ENCODE measurements at regions not wholly inside any gene's neighbourhood (a gene's known extent, or its start where the extent isn't known, plus 50 kb on each side); places are given as distances from the start of the nearest gene placed in this dataset.
"Not testable (repeated sequence)": the region's sequence is repeated elsewhere in the genome, so short reads cannot be mapped to it uniquely, and the experiment has no call there.

DNA sequence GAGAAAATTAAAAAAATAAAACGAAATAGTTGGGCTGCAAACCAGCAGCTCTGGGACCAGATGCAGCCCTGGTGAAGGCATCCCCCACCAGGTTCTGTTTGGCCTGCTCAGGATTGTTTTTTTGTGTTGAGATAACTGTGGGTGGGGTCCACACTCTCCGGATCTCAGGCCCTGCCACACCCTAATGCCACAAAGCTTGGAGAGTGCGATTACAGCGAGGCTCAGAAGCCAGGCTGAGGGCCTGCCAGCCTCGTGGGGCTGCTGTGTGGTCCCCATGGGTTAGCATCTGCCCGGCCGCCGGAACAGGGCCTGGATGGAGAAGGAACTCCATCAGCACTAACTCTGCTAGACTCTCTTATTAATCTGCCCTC is 290.8 kb upstream of the PLGLB2 start:
- not testable (repeated sequence) for DNase-seq (ENCODE audit: low read depth)

GRCh38 chr2:87458938-87459337 is 288.9 kb upstream of the PLGLB2 start:
- not testable (repeated sequence) for DNase-seq (ENCODE audit: low read depth)

DNA sequence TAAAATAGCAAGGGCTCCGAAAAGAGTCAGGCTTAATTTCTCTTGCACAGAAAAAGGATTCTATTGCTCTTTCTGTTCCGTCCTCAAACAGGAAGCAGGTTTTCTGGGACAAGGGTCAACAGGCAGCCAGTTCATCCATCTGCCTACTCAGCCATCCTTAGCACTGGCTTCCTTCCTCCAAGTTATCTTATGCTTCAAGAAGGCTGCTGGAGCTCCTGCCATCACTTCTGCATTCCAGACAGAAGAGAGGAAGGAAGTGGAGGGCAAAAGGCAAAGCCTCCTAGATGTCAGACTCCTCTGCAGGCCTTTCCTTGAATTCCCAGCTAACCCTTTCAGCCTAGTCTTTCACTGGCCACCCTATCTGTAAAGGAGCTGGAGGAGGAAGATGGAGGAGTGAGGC is 287.8 kb upstream of the PLGLB2 start:
- not testable (repeated sequence) for DNase-seq (ENCODE audit: low read depth)

- not testable (repeated sequence) for DNase-seq (ENCODE audit: low read depth)
Observed at GRCh38 chr2:87460662-87461061, 287.2 kb upstream of the PLGLB2 start.

GRCh38 chr2:87461671-87462070 is 286.2 kb upstream of the PLGLB2 start:
- DNase-seq (ENCODE audit: low read depth) = not testable (repeated sequence)

GRCh38 chr2:87464219-87464618 is 283.7 kb upstream of the PLGLB2 start:
- not testable (repeated sequence) for DNase-seq (ENCODE audit: low read depth)

DNA sequence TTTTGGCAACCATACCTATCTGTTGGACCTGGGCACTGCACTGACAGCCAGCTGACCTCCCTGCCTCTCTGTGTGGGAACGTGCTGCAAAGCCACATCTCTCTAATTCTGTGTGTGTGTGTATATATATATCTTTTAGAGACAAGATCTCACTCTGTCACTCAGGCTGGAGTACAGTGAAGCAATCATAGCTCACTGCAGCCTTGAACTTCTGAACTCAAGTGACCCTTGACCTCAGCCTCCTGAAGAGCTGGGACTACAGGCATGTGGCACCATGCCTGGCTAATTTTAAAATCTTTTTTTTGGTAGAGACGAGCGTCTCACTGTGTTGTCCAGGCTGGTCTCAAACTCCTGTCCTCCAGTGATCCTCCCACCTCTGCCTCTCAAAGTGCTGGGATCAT is 282.2 kb upstream of the PLGLB2 start:
- not testable (repeated sequence) for DNase-seq (ENCODE audit: low read depth)

GRCh38 chr2:87466591-87467120 is 281.2 kb upstream of the PLGLB2 start:
- peak; percentile 47 for DNase-seq (ENCODE audit: low read depth)

- not testable (repeated sequence) for DNase-seq (ENCODE audit: low read depth)
Observed at GRCh38 chr2:87468429-87468981, 279.4 kb upstream of the PLGLB2 start.

DNA sequence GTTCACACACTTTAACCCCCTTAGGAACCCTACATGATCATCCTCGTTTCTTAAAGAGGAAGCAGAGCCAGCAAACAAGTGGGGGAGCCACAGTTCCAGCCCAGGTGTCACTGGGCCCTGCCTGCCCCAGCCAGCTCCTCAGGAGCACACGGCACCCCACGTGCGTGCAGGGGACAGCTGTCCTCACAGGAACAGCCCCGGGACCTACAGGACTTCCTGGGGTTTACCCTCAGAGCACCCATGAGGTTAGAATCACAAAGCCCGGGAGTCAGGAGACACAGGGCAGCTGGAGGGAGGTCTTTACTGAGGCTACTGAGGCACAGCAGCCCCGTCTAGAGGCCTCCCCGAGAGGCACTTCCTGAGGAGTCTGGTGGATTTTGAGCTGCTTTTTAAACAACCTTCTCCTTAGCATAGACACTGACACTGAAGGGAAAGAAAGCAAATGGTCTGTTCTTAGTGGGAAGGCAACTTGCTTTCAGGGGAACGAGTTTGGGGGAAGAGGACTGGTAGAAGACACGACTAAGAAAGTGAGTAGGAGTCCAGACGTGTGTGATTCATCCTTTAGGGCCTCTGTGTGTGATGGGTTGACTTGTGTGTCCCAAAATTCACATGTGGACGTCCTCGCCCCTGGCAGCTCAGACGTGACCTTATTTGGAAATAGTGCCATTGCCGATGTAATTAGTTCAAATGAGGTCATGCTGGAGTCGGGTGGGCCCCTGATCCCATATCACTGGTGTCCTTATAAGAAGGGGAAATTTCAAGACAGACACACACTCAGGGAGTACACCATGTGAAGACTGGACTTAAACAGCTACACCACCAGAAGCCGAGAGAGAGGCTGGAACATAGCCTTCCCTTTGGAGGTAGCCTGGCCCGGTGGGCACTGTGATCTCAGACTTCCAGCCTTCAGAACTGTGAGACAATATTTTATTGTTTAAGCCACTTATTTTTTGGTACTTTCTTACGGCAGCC is 278.4 kb upstream of the PLGLB2 start:
- not testable (repeated sequence) for DNase-seq (ENCODE audit: low read depth)

- DNase-seq (ENCODE audit: low read depth) = not testable (repeated sequence)
Observed at GRCh38 chr2:87470381-87471380, 277.2 kb upstream of the PLGLB2 start.

GRCh38 chr2:87471478-87471877 is 276.4 kb upstream of the PLGLB2 start:
- not testable (repeated sequence) for DNase-seq (ENCODE audit: low read depth)

DNA sequence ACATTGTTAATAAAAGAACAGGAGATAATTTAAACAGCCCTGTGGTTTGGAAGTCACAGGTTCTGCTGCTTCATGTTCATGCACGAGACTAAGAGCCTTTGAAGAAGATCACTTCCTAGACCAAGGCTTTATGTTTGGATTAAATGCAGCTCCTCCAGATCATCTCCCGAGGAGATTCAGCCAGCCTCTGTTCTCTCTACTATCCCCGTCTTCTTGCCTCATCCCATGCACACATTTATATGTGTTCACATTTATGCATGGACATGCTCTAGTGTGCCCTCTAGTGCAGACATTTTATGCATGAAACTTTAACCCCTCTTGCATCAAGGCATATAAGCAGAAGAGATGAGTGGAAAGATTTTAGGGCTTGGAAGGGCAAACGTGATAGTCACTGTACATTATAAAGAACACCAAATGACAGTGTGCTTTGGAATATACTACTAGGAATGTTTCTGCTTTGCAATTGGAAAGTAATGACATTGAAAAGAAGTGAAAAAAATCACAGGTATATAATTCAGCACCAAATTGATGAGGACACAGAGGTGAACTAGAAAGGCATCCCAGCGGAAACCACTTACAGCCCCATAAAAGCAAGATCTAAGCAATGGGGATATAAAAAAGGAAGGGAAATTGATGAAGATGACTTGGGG is 271.5 kb upstream of the PLGLB2 start:
- DNase-seq (ENCODE audit: low read depth) = not testable (repeated sequence)

DNA sequence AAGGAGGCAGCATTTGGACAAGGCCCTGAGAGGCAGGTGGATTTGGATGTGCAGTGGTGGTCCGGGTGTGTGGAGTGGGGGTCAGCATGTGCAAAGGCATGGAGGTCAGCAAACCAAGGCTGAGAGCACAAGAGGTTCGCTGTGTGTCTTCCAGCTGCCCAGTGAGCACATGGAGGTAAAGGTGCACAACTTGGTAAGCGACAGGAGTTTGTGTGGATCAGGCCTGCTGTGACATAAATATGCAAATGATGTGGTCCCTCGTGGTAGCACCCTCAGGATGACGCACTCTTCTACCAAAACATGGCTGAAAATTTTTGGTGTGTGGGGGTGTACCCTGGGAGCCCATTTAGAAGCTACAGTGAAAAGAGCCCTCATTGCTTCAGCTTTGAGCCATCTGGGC is 271.0 kb upstream of the PLGLB2 start:
- not testable (repeated sequence) for DNase-seq (ENCODE audit: low read depth)

GRCh38 chr2:87477669-87478428 is 270.0 kb upstream of the PLGLB2 start:
- DNase-seq (ENCODE audit: low read depth) = not testable (repeated sequence)

DNA sequence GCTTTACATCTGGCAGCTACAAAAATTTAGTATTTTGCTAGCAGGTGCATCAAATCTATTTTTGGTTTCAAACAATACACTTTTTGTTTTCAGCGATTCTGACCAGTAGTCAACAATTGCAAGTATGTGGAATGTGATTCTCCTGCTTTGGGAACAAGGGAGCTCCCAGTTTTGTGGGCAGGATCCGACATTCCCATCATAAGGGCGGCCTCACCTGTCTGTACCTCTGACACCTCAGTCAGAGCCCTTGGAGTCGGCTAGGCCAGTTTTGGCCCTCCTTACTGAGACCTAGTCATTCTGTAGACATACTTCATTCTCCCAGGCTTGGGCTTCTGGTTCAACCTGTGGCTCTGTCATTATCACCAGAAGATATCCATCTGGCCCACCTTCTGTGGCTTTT is 269.0 kb upstream of the PLGLB2 start:
- DNase-seq (ENCODE audit: low read depth) = not testable (repeated sequence)

DNA sequence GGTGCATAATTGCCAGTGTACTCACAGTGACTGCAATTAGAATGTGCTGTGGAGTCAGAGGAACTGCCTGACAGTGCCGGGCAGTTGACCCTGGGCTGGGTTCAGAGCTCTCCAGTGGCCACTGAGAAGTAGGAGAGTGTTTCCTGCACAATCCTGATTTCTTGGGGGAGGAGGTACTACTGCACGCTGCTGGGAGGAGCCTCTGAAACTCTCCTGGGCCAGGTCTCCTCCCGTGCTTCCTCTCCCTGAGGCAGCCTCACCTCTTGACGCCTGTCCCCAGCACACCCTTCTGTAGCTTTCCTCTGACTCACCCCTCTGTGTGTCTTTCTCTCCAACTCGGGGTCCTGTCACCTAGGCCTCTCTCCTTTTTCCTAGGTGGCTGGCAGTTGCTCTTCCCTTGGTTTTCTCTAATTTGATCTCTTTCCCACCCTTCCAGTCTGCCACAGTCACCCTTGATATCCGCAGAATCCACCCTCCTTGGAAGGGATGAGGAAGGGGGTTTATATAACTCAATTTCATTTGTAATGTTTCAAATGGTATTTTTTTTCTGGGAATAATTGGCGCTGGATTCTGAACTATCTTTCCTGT is 264.7 kb upstream of the PLGLB2 start:
- DNase-seq (ENCODE audit: low read depth) = not testable (repeated sequence)

DNA sequence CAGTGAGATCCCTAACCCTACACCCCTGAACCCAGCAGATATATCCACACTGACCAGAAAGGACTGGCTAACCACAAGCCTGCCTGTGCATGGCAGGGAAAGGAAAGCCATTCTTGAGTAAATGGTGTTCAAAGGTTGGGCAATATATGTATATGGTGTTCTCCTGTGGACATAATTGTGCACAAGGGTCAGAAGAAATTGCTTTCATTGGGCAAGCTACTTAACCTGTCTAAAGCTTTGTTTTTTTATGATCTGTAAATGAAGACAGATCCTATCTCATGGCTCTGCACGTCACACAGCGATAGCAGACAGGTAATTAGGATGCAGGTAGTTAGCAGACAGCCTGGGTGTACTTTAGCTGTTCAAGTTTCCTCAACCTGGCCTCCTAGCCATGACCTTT is 263.5 kb upstream of the PLGLB2 start:
- DNase-seq (ENCODE audit: low read depth) = not testable (repeated sequence)

GRCh38 chr2:87485455-87485854 is 262.4 kb upstream of the PLGLB2 start:
- DNase-seq (ENCODE audit: low read depth) = not testable (repeated sequence)

DNA sequence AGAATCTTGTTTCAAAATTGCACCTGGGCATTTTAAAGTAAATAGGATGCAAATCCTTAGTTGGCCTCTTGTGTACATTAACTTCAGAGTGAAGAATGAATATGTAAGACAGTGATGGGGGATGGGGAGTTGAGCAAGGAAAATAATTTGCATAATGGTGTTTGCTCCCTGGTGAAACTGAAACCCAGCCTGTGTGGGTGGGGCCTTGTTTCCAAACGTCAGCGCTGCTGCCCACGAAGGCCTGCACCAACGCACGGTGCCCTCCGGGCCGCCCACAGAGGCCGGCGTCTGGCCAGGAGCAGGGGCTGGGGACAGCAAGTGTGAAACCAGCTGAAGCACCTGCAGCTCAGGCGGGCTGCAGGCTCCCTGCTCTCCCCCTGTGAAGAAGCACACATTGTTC is 262.0 kb upstream of the PLGLB2 start:
- not testable (repeated sequence) for DNase-seq (ENCODE audit: low read depth)
